ENCODE measurements at regions not wholly inside any gene's neighbourhood (a gene's known extent, or its start where the extent isn't known, plus 50 kb on each side); places are given as distances from the start of the nearest gene placed in this dataset.

- WGBS (ENCODE audit: missing lambda C conversion rate) = 0% methylated on average over 2 of the region's 2 CpGs
- Histone ChIP-seq H3K4me2 (no peak overlapping the region), H3K9me3 (no peaks in the 10 kb centered on the region), H3K27ac (no peak overlapping the region), H3K4me3 (no peak overlapping the region), H3K4me1 (no peaks in the 10 kb centered on the region)
- ATAC-seq = no peak
- ChIA-PET POLR2A (no interaction called here), CTCF (no interaction called here)
- TF ChIP-seq SMC3 (IDR thresholded peaks at IDR 0.05) = no peak
- no peak for TF ChIP-seq KDM5A (IDR thresholded peaks at IDR 0.05)
- no peak for TF ChIP-seq GATA3 (IDR thresholded peaks at IDR 0.05; ENCODE audit: borderline replicate concordance)
- no peak for TF ChIP-seq JUN (IDR thresholded peaks at IDR 0.05)
- no peak for TF ChIP-seq HOXB13 (CRISPR knock-in tag; IDR thresholded peaks at IDR 0.05; ENCODE audit: low read depth)
- no peak for TF ChIP-seq CBX8 (IDR thresholded peaks at IDR 0.05)
- TF ChIP-seq SREBF2 (IDR thresholded peaks at IDR 0.05) = no peak
- no peak for TF ChIP-seq RFX5 (IDR thresholded peaks at IDR 0.05)
- no peak for TF ChIP-seq POLR2AphosphoS2 (conservative IDR thresholded peaks at IDR 0.05; ENCODE audit: low read length)
- no peak for TF ChIP-seq ZSCAN20 (CRISPR knock-in tag; IDR thresholded peaks at IDR 0.05)
- no peak for TF ChIP-seq JUNB (IDR thresholded peaks at IDR 0.05)
- TF ChIP-seq CHD2 (IDR thresholded peaks at IDR 0.05; ENCODE audit: low read length, partially characterized antibody) = no peak
- TF ChIP-seq, protein P1, sequence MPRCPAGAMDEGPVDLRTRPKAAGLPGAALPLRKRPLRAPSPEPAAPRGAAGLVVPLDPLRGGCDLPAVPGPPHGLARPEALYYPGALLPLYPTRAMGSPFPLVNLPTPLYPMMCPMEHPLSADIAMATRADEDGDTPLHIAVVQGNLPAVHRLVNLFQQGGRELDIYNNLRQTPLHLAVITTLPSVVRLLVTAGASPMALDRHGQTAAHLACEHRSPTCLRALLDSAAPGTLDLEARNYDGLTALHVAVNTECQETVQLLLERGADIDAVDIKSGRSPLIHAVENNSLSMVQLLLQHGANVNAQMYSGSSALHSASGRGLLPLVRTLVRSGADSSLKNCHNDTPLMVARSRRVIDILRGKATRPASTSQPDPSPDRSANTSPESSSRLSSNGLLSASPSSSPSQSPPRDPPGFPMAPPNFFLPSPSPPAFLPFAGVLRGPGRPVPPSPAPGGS (IDR thresholded peaks at IDR 0.05) = no peak
- TF ChIP-seq RARB (CRISPR knock-in tag; IDR thresholded peaks at IDR 0.05) = no peak
- FAIRE-seq = no peak
- no peak for DNase-seq (ENCODE audit: low read depth in 1 of 2, low spot score in 1 of 2)
Measured at GRCh38 chr5:119795768-119796167, 166.4 kb downstream of the FAM170A start.

- Histone ChIP-seq H3K4me3 (no peak overlapping the region), H3K27ac (no peak overlapping the region), H3K4me1 (no peaks in the 10 kb centered on the region), H3K4me2 (no peak overlapping the region), H3K9me3 (no peaks in the 10 kb centered on the region)
- FAIRE-seq = no peak
- TF ChIP-seq ZFP36 (IDR thresholded peaks at IDR 0.05; ENCODE audit: borderline replicate concordance, partially characterized antibody) (no peak), RNF2 (IDR thresholded peaks at IDR 0.05; ENCODE audit: borderline replicate concordance, low read depth) (no peak), BHLHE40 (IDR thresholded peaks at IDR 0.05; ENCODE audit: low read depth, low read length) (no peak), POLR2A (IDR thresholded peaks at IDR 0.05; ENCODE audit: low read length) (no peak), NFE2L2 (conservative IDR thresholded peaks at IDR 0.05; ENCODE audit: low read length) (no peak), ZSCAN20 (CRISPR knock-in tag; IDR thresholded peaks at IDR 0.05) (no peak), CHD4 (IDR thresholded peaks at IDR 0.05; ENCODE audit: borderline replicate concordance) (no peak), JUN (IDR thresholded peaks at IDR 0.05) (no peak), CBX8 (IDR thresholded peaks at IDR 0.05) (no peak)
- TF ChIP-seq, protein P2, sequence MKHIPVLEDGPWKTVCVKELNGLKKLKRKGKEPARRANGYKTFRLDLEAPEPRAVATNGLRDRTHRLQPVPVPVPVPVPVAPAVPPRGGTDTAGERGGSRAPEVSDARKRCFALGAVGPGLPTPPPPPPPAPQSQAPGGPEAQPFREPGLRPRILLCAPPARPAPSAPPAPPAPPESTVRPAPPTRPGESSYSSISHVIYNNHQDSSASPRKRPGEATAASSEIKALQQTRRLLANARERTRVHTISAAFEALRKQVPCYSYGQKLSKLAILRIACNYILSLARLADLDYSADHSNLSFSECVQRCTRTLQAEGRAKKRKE (CRISPR knock-in tag; IDR thresholded peaks at IDR 0.05; ENCODE audit: low read depth) = no peak
- TF ChIP-seq, protein P1 (IDR thresholded peaks at IDR 0.05) = no peak
- POLR2A ChIA-PET = no interaction called here
- WGBS (ENCODE audit: missing lambda C conversion rate) = 19% methylated on average over 2 of the region's 2 CpGs
- no peak for ATAC-seq
- DNase-seq (ENCODE audit: low read depth in 1 of 2, low spot score in 1 of 2) = no peak
- CTCF ChIA-PET = no interaction called here
Measured at GRCh38 chr5:119801570-119801969, 172.2 kb downstream of the FAM170A start.

- Histone ChIP-seq H3K9me3 (no peaks in the 10 kb centered on the region), H3K4me2 (no peak overlapping the region), H3K4me1 (no peaks in the 10 kb centered on the region), H3K27ac (no peak overlapping the region), H3K4me3 (no peak overlapping the region)
- TF ChIP-seq HDAC2 (IDR thresholded peaks at IDR 0.05) = no peak
- no peak for TF ChIP-seq HOXB13 (CRISPR knock-in tag; IDR thresholded peaks at IDR 0.05; ENCODE audit: low read depth)
- no peak for TF ChIP-seq MAX (IDR thresholded peaks at IDR 0.05)
- no peak for TF ChIP-seq EHF (CRISPR knock-in tag; IDR thresholded peaks at IDR 0.05)
- no peak for TF ChIP-seq POLR2AphosphoS2 (conservative IDR thresholded peaks at IDR 0.05; ENCODE audit: low read length)
- TF ChIP-seq FOSB (CRISPR knock-in tag; IDR thresholded peaks at IDR 0.05) = no peak
- TF ChIP-seq HOXB5 (CRISPR knock-in tag; IDR thresholded peaks at IDR 0.05) = no peak
- TF ChIP-seq EHMT2 (IDR thresholded peaks at IDR 0.05; ENCODE audit: low read depth) = no peak
- TF ChIP-seq, protein P3, sequence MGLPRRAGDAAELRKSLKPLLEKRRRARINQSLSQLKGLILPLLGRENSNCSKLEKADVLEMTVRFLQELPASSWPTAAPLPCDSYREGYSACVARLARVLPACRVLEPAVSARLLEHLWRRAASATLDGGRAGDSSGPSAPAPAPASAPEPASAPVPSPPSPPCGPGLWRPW (IDR thresholded peaks at IDR 0.05) = no peak
- FAIRE-seq = no peak
- 2% methylated on average over 2 of the region's 2 CpGs for WGBS (ENCODE audit: missing lambda C conversion rate)
- ChIA-PET CTCF (interaction anchor here (1.2 kb wide), 1 partner anchor 119 kb away, joined by 3 read pairs; no protein-coding TSS in a partner anchor), POLR2A (no interaction called here)
- no peak for ATAC-seq
- DNase-seq (ENCODE audit: low read depth in 1 of 2, low spot score in 1 of 2) = no peak
Measured at GRCh38 chr5:119808024-119808423, 178.7 kb downstream of the FAM170A start.

Data from A549 (cell line).